ENCODE measurements at regions not wholly inside any gene's neighbourhood (a gene's known extent, or its start where the extent isn't known, plus 50 kb on each side); places are given as distances from the start of the nearest gene placed in this dataset.

DNA sequence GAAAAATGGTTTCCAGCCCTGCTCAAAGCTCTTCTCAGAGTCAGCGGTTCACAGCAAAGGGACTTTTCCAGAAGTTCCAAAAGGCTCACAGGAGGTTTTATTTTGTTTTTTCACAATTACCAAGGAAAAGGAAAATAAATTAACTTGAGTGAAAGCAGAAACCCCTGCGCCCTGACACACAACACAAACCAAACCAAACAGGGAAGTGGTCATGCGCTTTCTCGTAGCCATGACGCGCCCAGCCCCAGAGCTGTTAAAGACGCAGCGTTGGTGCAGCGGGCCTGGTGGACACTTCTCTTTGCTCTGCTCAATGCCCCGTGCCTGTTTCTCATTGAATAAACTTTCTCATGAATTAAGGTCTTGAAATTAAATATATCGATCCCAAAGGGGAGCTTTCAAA is 134.4 kb upstream of the LYZL2 start:
- Histone ChIP-seq H3K4me3 (ENCODE audit: low read length) (no peak overlapping the region), H3K27me3 (ENCODE audit: control insufficient read depth, low read length) (peaks cover 9% of the 10 kb centered on the region; the same call in 1 of the 2 replicates), H3K79me2 (ENCODE audit: control insufficient read depth, low read length) (no peaks in the 10 kb centered on the region), H3K36me3 (ENCODE audit: control insufficient read depth, low read length) (no peaks in the 10 kb centered on the region), H3K4me2 (ENCODE audit: low read length) (no peak overlapping the region), H3F3A (ENCODE audit: control insufficient read depth, insufficient read depth) (no peaks in the 10 kb centered on the region), H3K4me1 (ENCODE audit: control insufficient read depth, low read length) (no peaks in the 10 kb centered on the region), H3K9me3 (ENCODE audit: control insufficient read depth, insufficient read depth, low read length) (no peaks in the 10 kb centered on the region), H3K9me2 (replicated peaks; ENCODE audit: control insufficient read depth, low read length) (no peaks in the 10 kb centered on the region), H4K20me1 (ENCODE audit: control insufficient read depth, insufficient read depth, low read depth, low read length) (no peaks in the 10 kb centered on the region), H3K27ac (ENCODE audit: low read depth, low read length) (no peak overlapping the region)
- no peak for TF ChIP-seq EZH2phosphoT487 (IDR thresholded peaks at IDR 0.05; ENCODE audit: borderline replicate concordance, low read length)
- no peak for TF ChIP-seq CTCF (IDR thresholded peaks at IDR 0.05; ENCODE audit: low read depth, low read length, poor library complexity, severe bottlenecking)

DNA sequence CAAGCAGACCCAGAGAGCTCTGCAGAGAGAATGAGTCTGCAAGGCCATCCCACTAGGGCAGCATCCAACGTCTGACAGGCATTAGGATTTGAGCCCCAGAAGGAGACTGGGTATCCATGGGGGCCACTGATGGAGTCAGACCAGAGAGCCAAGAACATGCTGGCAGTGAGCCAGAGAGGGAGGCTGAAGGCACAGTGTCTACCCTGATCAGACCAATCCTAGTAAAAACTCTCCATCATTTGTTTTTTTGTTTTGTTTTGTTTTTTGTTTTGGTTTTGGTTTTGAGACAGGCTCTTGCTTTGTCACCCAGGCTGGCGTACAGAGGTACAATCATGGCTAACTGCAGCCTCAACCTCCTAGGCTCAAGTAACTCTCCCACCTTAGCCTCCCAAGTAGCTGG is 133.1 kb upstream of the LYZL2 start:
- Histone ChIP-seq H3K36me3 (ENCODE audit: control insufficient read depth, low read length) (no peaks in the 10 kb centered on the region), H3K27me3 (ENCODE audit: control insufficient read depth, low read length) (peaks cover 9% of the 10 kb centered on the region; the same call in 1 of the 2 replicates), H3K27ac (ENCODE audit: low read depth, low read length) (no peak overlapping the region), H4K20me1 (ENCODE audit: control insufficient read depth, insufficient read depth, low read depth, low read length) (no peaks in the 10 kb centered on the region), H3K9me3 (ENCODE audit: control insufficient read depth, insufficient read depth, low read length) (no peaks in the 10 kb centered on the region), H3K79me2 (ENCODE audit: control insufficient read depth, low read length) (no peaks in the 10 kb centered on the region), H3K4me3 (ENCODE audit: low read length) (no peak overlapping the region), H3K4me2 (ENCODE audit: low read length) (no peak overlapping the region), H3F3A (ENCODE audit: control insufficient read depth, insufficient read depth) (no peaks in the 10 kb centered on the region), H3K9me2 (replicated peaks; ENCODE audit: control insufficient read depth, low read length) (no peaks in the 10 kb centered on the region), H3K4me1 (ENCODE audit: control insufficient read depth, low read length) (no peaks in the 10 kb centered on the region)
- TF ChIP-seq EZH2phosphoT487 (IDR thresholded peaks at IDR 0.05; ENCODE audit: borderline replicate concordance, low read length) (no peak), CTCF (IDR thresholded peaks at IDR 0.05; ENCODE audit: low read depth, low read length, poor library complexity, severe bottlenecking) (no peak)

DNA sequence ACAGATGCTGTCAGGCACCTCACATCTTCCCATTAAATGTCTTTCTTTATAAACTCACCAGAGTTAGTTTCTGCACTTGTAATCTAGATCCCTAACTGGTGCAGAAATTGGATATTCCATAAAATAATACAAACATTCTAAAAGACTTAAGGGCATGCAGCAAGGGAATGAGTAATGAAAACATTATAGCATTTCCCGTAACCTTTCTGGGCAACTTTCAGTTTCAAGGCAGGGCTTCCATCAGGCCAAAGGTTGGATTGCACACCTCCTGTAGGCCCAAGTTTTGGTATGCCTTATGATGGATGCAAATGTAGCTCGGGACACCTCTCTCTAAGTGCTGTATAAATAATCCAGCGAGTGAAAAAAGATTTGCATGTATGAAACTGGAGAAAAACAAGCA is 129.9 kb upstream of the LYZL2 start:
- Histone ChIP-seq H3K9me2 (replicated peaks; ENCODE audit: control insufficient read depth, low read length) (no peaks in the 10 kb centered on the region), H3F3A (ENCODE audit: control insufficient read depth, insufficient read depth) (no peaks in the 10 kb centered on the region), H3K4me3 (ENCODE audit: low read length) (no peak overlapping the region), H3K27ac (ENCODE audit: low read depth, low read length) (no peak overlapping the region), H3K4me2 (ENCODE audit: low read length) (no peak overlapping the region), H3K79me2 (ENCODE audit: control insufficient read depth, low read length) (no peaks in the 10 kb centered on the region), H3K4me1 (ENCODE audit: control insufficient read depth, low read length) (no peaks in the 10 kb centered on the region), H3K27me3 (ENCODE audit: control insufficient read depth, low read length) (no peaks in the 10 kb centered on the region), H3K9me3 (ENCODE audit: control insufficient read depth, insufficient read depth, low read length) (no peaks in the 10 kb centered on the region), H4K20me1 (ENCODE audit: control insufficient read depth, insufficient read depth, low read depth, low read length) (no peaks in the 10 kb centered on the region), H3K36me3 (ENCODE audit: control insufficient read depth, low read length) (no peaks in the 10 kb centered on the region)
- TF ChIP-seq EZH2phosphoT487 (IDR thresholded peaks at IDR 0.05; ENCODE audit: borderline replicate concordance, low read length) (no peak), CTCF (IDR thresholded peaks at IDR 0.05; ENCODE audit: low read depth, low read length, poor library complexity, severe bottlenecking) (no peak)

GRCh38 chr10:30758338-30758737 is 128.8 kb upstream of the LYZL2 start:
- H3K36me3 ChIP-seq (ENCODE audit: control insufficient read depth, low read length): no peaks in the 10 kb centered on the region
- H4K20me1 ChIP-seq (ENCODE audit: control insufficient read depth, insufficient read depth, low read depth, low read length): no peaks in the 10 kb centered on the region
- no peaks in the 10 kb centered on the region for H3K9me3 ChIP-seq (ENCODE audit: control insufficient read depth, insufficient read depth, low read length)
- no peaks in the 10 kb centered on the region for H3K9me2 ChIP-seq (replicated peaks; ENCODE audit: control insufficient read depth, low read length)
- H3K27ac ChIP-seq (ENCODE audit: low read depth, low read length): no peak overlapping the region
- H3K4me2 ChIP-seq (ENCODE audit: low read length): no peak overlapping the region
- TF ChIP-seq EZH2phosphoT487 (IDR thresholded peaks at IDR 0.05; ENCODE audit: borderline replicate concordance, low read length): no peak
- no peak for TF ChIP-seq CTCF (IDR thresholded peaks at IDR 0.05; ENCODE audit: low read depth, low read length, poor library complexity, severe bottlenecking)
- H3K27me3 ChIP-seq (ENCODE audit: control insufficient read depth, low read length): no peaks in the 10 kb centered on the region
- H3K4me3 ChIP-seq (ENCODE audit: low read length): no peak overlapping the region
- H3K79me2 ChIP-seq (ENCODE audit: control insufficient read depth, low read length): no peaks in the 10 kb centered on the region
- no peaks in the 10 kb centered on the region for H3F3A ChIP-seq (ENCODE audit: control insufficient read depth, insufficient read depth)
- no peaks in the 10 kb centered on the region for H3K4me1 ChIP-seq (ENCODE audit: control insufficient read depth, low read length)
